Upper lobe of left lung (tissue), 6 donors: ENCODE measurements at regions not wholly inside any gene's neighbourhood (a gene's known extent, or its start where the extent isn't known, plus 50 kb on each side); places are given as distances from the start of the nearest gene placed in this dataset.

Source experiments
- ATAC-seq, 2 donors: fragments of 200-7000 bp; cut with Tn5 transposase; one replicate each; pipeline ENCODE4 v1.9.1; 2022; ENCODE audit warnings: mild to moderate bottlenecking in 2 of 2, moderate library complexity in 2 of 2; ENCODE audit not compliant: low FRiP score in 2 of 2
- DNase-seq, 2 donors: peaks; one replicate each; pipeline ENCODE4 v3.0.0-alpha.2; 2019 to 2020
- H3K27ac ChIP-seq, 4 donors: fragments of 200-600 bp; sonication (generic); one replicate each; pipeline ENCODE4 v1.5.1; 2016 to 2019
- H3K27me3 ChIP-seq, 4 donors: fragments of 200-600 bp; sonication (generic); one replicate each; pipeline ENCODE4 v1.5.1; 2017 to 2019
- H3K36me3 ChIP-seq, 4 donors: fragments of 200-600 bp; sonication (generic); one replicate each; pipeline ENCODE4 v1.5.1; 2016 to 2019
- H3K4me1 ChIP-seq, 4 donors: fragments of 200-600 bp; sonication (generic); one replicate each; pipeline ENCODE4 v1.5.1; 2018 to 2019
- H3K4me3 ChIP-seq, 4 donors: fragments of 200-600 bp; sonication (generic); one replicate each; pipeline ENCODE4 v1.5.1; 2017 to 2019; ENCODE audit warnings: mild to moderate bottlenecking in 2 of 4, moderate library complexity in 1 of 4
- H3K9me3 ChIP-seq, 4 donors: fragments of 200-600 bp; sonication (generic); one replicate each; pipeline ENCODE4 v1.5.1; 2018 to 2019
- CTCF ChIP-seq, 6 experiments: fragments of 450-650 bp in 4 of 6; fragments of 200-600 bp in 2 of 6; sonication (generic) in 2 of 6; IDR thresholded peaks; one replicate each; pipeline ENCODE4 v1.5.1; 2016 to 2019; ENCODE audit warnings: antibody characterized with exemption in 6 of 6
- EP300 ChIP-seq, 4 donors: sonication (generic); formaldehyde crosslinking; IDR thresholded peaks; one replicate each; pipeline ENCODE4 v1.5.1; 2017; ENCODE audit warnings: antibody characterized with exemption in 4 of 4, control low read depth in 2 of 4
- POLR2A ChIP-seq, 4 donors: fragments of 450-650 bp; IDR thresholded peaks; one replicate each; pipeline ENCODE4 v1.5.1; 2016 to 2017; ENCODE audit warnings: antibody characterized with exemption in 4 of 4, mild to moderate bottlenecking in 2 of 4
- POLR2AphosphoS5 ChIP-seq, 2 donors: sonication (generic); formaldehyde crosslinking; IDR thresholded peaks; one replicate each; pipeline ENCODE4 v1.5.1; 2017; ENCODE audit warnings: antibody characterized with exemption in 2 of 2
- WGBS, 2 donors: methylation state at CpG; one replicate each; pipeline ENCODE4 v1.1.5; 2017 to 2018; 5-methylcytosine and 5-hydroxymethylcytosine counted together
- donor health status: DM: no; HTN: no; CAD: no; lungs with moderate emphysema.
- donor health status: DM: no; HTN: yes; CAD: no; lungs with severe emphysema.

- Histone ChIP-seq H3K27ac (no peak overlapping the region), H3K27me3 (no peaks in the 10 kb centered on the region), H3K4me3 (no peak overlapping the region), H3K36me3 (no peaks in the 10 kb centered on the region), H3K4me1 (peaks cover 0 to 12% (median 6%) of the 10 kb centered on the region in 4 donors), H3K9me3 (no peaks in the 10 kb centered on the region)
- TF ChIP-seq POLR2AphosphoS5 (IDR thresholded peaks at IDR 0.05) (no peak), EP300 (IDR thresholded peaks at IDR 0.05) (no peak), POLR2A (IDR thresholded peaks at IDR 0.05) (no peak), CTCF (IDR thresholded peaks at IDR 0.05) (peak; percentile 54 to 83 (median 70))
- 13 to 22% methylated on average over 3 of the region's 3 CpGs for WGBS, 2 donors
- peak in 1 of 2 donors; percentile 80 for ATAC-seq
- DNase-seq = peak in 1 of 2 donors; percentile 59
Observed at GRCh38 chr4:121252224-121252806, 88.2 kb upstream of the TNIP3 start.

DNA sequence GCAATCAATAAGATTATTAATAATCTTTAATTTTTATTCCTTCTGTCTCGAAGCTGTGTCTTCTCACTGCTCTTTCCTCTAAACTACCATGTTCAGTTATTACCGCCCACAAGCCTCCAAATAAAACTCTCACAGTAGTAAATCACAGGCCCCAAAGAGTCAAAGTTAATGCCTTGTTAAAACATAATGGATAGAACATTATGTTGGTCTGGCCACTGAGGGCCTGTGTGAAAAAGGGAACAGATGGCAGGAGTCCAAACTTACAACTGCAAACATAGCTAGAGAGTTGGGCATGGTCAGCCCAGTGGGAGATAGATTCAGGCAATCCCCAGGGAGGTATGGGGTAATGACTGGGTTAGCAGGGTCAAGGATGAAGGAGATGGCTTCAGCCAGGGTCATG lies 84.6 kb upstream of the TNIP3 start:
- no peak overlapping the region for H3K27ac ChIP-seq
- 93 to 95% methylated on average over 2 of the region's 2 CpGs for WGBS, 2 donors
- no peak for ATAC-seq
- H3K36me3 ChIP-seq = no peaks in the 10 kb centered on the region
- H3K4me1 ChIP-seq = no peaks in the 10 kb centered on the region
- no peaks in the 10 kb centered on the region for H3K27me3 ChIP-seq
- no peak overlapping the region for H3K4me3 ChIP-seq
- TF ChIP-seq POLR2A (IDR thresholded peaks at IDR 0.05) (no peak), EP300 (IDR thresholded peaks at IDR 0.05) (no peak), CTCF (IDR thresholded peaks at IDR 0.05) (no peak), POLR2AphosphoS5 (IDR thresholded peaks at IDR 0.05) (no peak)
- no peak for DNase-seq
- no peaks in the 10 kb centered on the region for H3K9me3 ChIP-seq

DNA sequence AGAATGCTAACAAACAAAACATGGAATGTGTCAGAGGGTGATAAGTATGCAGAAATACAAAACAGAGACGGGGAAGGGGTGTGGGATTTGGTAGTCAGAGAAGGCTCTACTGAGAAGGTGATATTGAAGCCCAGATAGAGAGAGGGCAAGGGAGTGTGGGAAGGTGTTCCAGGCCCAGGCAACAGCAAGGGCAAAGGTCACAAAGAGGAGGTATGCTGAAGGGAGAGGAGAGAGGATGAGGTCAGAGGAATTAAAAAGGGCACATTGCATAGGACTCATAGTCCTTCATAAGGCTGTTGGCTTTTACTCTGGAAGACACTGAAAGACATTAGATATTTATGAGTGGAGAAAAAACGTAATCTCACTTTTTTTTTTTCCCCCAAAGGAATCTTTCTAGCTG lies 82.6 kb upstream of the TNIP3 start:
- Histone ChIP-seq H3K27ac (no peak overlapping the region), H3K27me3 (no peaks in the 10 kb centered on the region), H3K9me3 (no peaks in the 10 kb centered on the region), H3K4me1 (peaks cover 0 to 11% (median 0%) of the 10 kb centered on the region in 4 donors), H3K4me3 (no peak overlapping the region), H3K36me3 (no peaks in the 10 kb centered on the region)
- ATAC-seq = no peak
- 79 to 84% methylated on average over 2 of the region's 2 CpGs for WGBS, 2 donors
- TF ChIP-seq POLR2AphosphoS5 (IDR thresholded peaks at IDR 0.05) (no peak), CTCF (IDR thresholded peaks at IDR 0.05) (no peak), POLR2A (IDR thresholded peaks at IDR 0.05) (no peak), EP300 (IDR thresholded peaks at IDR 0.05) (no peak)
- no peak for DNase-seq

- Histone ChIP-seq H3K4me1 (peaks cover 0 to 12% (median 0%) of the 10 kb centered on the region in 4 donors), H3K27me3 (no peaks in the 10 kb centered on the region), H3K27ac (no peak overlapping the region), H3K4me3 (peak overlapping the region in 3 of 4 donors; percentile 6 to 27 (median 23)), H3K9me3 (no peaks in the 10 kb centered on the region), H3K36me3 (no peaks in the 10 kb centered on the region)
- WGBS, 2 donors = 55 to 66% methylated on average over 7 of the region's 7 CpGs
- no peak for ATAC-seq
- TF ChIP-seq POLR2AphosphoS5 (IDR thresholded peaks at IDR 0.05) (no peak), EP300 (IDR thresholded peaks at IDR 0.05) (no peak)
- no peak for DNase-seq
Observed at GRCh38 chr4:121243485-121243884, 79.4 kb upstream of the TNIP3 start.

DNA sequence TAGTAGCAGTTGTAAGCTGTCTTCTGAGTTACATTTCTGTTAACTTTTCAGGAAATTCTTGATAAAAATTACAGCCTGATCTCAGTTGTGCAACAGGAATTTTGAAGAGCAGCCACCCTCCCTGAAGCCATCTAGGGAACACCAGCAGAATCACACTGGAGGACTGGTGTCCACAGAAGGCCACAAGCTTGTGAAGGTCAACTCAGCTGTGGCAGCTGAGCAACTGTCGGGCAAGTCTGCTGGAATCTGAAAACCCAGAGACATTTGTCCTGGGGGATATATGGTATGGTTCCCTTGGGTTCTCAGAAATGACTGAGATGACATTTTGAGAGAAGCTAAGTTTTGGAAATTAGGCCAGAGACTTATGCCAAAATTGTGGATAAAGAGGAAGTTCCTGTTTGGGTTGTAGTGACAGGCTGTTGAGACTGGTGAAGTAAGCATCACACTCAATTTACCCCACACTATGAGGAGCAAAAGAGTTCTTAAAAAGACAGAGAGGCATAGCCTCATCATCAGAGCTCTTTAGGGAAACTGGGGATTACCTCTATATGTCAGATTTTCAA lies 78.1 kb upstream of the TNIP3 start:
- no peaks in the 10 kb centered on the region for H3K27me3 ChIP-seq
- H3K27ac ChIP-seq = no peak overlapping the region
- ATAC-seq = no peak
- H3K36me3 ChIP-seq = no peaks in the 10 kb centered on the region
- no peak overlapping the region for H3K4me3 ChIP-seq
- TF ChIP-seq POLR2AphosphoS5 (IDR thresholded peaks at IDR 0.05) = no peak
- no peak for TF ChIP-seq EP300 (IDR thresholded peaks at IDR 0.05)
- no peak for TF ChIP-seq POLR2A (IDR thresholded peaks at IDR 0.05)
- TF ChIP-seq CTCF (IDR thresholded peaks at IDR 0.05) = no peak
- WGBS, 2 donors = 75 to 85% methylated on average over 1 of the region's 1 CpG
- H3K4me1 ChIP-seq = peaks cover 0 to 12% (median 0%) of the 10 kb centered on the region in 4 donors
- DNase-seq = no peak
- no peaks in the 10 kb centered on the region for H3K9me3 ChIP-seq
